RPMI7951 (cell line): ENCODE measurements at regions not wholly inside any gene's neighbourhood (a gene's known extent, or its start where the extent isn't known, plus 50 kb on each side); places are given as distances from the start of the nearest gene placed in this dataset.

Experiments used
- DNase-seq: peaks from one replicate; pipeline ENCODE4 v3.0.0-alpha.2; 2012; ENCODE audit warnings: low read depth

DNA sequence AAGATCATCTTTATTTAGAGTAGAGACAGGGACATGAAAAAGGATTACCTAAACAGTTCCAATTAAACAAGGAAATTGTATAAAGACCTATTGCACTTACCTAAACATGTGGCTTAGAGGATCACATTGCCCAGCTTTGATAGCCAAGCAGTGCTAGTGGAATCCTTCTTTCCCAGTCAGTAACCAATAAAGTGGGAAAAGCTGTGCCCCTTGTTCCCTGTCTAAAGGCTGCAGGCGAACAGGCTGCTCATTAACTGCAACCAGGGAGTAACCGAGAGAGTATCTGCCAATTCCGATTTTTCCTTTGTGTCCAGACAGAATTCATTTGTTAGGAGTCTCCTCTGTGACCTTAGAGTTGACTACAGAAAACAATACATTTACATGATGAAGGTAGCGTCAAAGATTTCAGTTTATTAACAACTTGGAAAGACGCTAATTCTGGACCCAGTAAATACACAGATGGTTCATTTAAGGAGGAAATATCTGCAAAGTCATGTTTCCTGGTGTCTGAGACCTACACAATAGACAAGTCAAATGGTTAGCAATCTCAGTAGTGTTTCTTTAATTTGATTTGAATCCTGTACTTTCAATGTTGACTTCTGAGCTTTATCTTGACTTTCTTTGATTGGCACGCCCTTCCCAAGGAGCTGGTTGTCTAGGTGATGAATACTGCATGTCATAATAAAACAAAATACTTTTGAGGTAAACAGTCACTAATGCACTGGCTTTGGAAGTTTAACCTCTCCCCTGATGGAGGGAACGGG lies 57.3 kb upstream of the MET start:
- DNase-seq, result no peak

GRCh38 chr7:116616555-116617059 lies 55.4 kb upstream of the MET start:
- DNase-seq, result peak; percentile 54

GRCh38 chr7:116617878-116618277 lies 54.1 kb upstream of the MET start:
- no peak for DNase-seq

DNA sequence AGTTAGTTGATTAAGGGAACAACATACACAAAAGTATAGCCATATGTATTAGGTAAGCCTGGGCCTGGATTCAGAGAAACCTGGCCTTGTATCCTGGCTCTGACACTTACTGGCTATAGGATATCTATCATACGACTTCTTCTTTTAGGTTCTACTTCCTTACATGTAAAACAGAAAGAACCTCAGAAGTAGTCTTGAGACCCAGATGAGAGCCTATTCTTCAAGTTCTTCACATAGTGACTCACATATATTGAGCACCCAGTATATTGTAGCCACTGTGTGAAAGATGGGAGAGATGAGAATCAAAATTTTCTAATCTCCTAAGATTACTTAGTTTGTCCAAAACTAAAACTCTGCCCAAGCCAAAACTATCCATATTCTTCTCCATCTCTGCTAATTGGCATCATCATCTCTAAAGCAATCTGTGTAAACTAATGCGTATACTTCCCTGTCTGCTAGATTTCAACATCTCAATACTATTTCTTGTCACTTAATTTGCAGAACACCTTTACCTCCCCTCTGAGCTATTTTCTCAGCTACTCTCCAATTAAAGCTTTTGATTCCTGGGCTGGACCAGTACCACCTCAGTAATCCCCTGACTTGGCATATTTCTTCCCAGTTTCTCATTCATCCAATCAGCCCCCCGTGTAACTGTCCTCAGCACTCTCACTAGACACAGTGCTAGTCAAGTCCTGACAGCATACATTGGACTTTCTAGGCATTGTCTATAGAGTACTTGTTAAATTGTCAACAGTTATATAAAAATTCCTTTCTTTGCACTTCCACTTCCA lies 53.5 kb upstream of the MET start:
- DNase-seq, result no peak

DNA sequence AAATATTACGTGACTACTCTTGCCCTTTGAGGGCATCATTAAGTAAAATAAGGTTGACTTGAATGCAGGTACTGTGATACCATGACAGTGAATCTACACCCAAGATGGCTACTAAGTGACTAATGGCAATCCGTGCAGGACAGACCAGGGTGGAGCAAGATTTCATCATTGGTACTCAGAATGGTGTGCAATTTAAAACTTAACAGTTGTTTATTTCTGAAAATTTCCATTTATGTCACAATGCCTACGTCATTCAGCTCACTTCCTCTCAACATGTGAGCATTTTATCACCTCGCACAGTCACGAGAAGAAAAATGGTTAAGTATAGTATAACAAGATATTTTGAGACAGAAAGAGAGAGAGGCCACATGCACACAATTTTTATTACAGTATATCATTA lies 50.3 kb upstream of the MET start:
- no peak for DNase-seq
